ACHN (cell line): ENCODE measurements at regions not wholly inside any gene's neighbourhood (a gene's known extent, or its start where the extent isn't known, plus 50 kb on each side); places are given as distances from the start of the nearest gene placed in this dataset.
"Not testable (repeated sequence)": the region's sequence is repeated elsewhere in the genome, so short reads cannot be mapped to it uniquely, and the experiment has no call there.

Experiments used
- DNase-seq: peaks from one replicate; pipeline ENCODE4 v3.0.0-alpha.2; 2015
- in situ Hi-C: cut with HindIII; loops from 2 replicates; pipeline ENCODE4 v1.10.0; 2017; ENCODE audit warnings: low sequenced_read_pairs, low pct_ligation_motif_present, low pct_unique_long_range_greater_than_20kb

DNA sequence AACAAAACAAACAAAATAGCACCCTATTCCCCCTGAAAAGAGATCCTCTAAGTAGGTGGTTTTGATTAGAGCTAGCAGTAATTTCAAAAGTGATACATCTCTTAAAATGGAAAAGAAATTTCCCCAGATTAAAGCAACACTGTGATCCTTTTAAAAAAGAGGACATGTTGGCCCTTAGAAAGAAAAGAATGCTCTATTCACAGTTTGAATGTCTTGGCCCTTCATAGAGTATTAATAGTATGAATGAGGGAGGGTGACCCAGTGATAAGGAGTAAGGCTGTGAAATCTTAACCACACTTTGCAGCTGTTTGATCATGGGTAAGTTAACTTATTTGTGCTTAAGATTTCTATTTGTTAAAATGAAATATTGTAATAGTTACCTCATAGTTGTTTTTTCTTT lies 467.7 kb upstream of the MEF2C start:
- no peak for DNase-seq
- in situ Hi-C loops, result no loop called here

DNA sequence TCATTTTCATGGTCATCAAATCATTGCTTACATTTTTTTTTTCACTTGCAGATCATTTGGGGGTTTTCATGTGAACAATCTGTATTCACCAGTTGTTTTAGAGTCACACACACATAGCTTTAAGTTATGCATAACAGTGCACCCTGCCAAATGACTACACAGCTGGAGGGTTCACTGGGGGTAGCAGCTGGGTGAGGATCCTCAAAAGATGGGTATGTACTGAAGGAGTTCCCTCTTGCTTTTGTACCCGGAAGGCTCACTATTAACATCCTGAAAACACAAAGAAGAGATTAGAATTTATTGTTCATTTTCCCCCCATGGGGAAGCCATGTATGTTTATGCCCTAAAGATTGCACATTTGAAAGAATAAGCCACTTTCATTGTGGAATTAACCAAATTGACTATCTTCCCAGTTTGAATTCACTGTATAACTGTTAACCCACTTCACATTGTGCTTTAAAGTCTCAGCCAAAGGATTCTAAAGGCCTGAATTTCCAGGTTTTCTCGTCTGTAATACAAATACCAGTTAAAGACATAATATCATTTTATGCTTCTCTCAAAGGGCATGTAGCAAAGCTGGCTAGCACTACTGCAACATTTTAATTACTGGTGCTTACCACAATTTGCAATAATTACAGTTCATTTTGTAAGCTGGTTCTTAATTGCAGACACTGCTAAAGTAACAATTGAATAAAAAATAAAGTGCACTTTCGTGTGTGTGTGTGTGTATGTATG lies 466.4 kb upstream of the MEF2C start:
- no peak for DNase-seq
- in situ Hi-C loops, result no loop called here

DNA sequence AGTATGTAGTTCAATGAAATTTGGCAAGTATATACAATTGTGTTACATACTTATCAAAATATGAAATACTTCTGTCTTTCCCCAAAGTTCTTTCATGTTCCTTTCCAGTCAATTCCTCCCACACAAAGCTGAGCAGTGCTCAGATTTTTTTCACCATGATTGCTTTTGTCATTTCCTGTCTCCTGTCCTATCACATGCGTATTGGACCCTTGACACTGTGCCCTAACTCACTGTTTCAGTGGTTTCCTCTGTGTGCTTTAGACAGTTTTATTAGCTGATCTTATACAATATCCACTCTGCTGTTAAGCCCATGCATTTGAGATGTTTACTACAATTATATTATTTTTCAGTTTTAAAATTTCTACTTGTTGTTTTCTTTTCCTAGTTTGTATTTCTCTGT lies 463.6 kb upstream of the MEF2C start:
- DNase-seq, result no peak
- in situ Hi-C loops, result no loop called here

DNA sequence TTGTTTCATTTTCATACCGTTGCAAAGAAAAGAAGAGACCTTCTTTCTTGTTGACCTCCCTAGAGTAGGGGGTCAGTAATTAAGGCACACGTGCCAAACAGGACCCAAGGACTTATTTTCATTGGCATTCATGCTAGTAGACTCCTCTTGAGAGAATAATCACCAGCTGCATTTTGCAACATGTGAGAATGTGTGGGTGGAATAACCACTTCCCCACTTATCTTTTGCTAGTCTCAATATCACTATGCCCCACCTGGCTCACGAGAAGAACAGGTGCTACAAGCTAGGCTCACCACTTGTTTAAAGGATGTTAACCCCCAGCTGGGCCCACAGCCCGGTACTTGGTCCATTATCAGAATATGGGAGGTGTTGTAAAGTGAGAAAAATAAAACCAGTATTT lies 460.7 kb upstream of the MEF2C start:
- in situ Hi-C loops, result no loop called here
- no peak for DNase-seq

DNA sequence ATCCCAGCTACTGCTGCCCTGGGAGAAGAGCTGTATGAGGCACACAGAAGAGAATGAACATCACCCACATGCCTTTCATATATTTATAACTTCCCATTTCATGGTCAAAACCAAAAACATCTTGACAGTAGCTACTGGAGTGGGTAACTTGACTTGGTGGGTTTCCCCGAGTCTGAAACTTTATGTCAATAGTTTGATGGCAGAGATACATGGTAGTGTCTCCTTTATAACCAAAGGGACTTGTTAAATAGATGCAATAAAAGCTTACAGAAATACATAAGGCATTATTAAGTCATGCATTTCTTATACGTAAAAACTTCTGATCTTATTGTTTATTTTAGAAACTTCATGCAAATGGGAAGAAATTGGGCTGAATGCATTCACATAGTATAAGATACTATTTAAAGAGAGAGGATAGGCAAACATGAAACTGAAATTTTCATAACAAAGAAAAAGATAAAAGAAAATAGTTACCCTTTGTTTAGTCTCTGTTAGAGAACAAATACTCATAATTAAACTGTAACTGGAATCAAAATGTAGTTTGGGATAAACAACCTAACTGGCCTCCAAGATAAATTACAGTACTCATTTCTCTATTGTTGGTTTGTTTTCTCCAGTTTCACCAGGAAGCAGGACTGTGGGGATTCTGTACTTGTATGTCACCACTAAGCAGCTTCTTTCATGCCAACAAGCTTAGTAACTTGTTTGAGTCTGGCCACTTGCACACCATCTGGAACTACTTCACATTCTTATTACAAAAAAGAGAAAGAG lies 459.3 kb upstream of the MEF2C start:
- in situ Hi-C loops, result no loop called here
- DNase-seq, result no peak

DNA sequence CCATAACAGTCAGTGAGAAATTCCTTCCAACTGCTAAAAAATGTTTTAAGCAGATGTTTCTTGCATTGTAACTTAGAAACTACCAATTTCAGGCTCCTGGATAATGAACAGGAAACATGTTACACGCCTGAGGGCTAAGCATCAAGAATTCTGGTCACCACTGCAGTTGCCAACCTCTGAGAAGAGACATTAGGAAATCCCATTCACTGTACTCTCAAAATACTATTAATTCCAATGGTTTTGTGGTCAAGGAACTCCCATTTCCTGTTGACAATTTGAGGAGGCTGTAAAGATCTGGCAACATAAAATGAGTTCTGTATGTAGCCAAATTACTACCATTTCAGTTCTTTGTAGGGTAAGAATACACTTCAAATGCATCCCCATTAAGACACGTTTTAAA lies 456.0 kb upstream of the MEF2C start:
- in situ Hi-C loops, result no loop called here
- DNase-seq, result no peak

DNA sequence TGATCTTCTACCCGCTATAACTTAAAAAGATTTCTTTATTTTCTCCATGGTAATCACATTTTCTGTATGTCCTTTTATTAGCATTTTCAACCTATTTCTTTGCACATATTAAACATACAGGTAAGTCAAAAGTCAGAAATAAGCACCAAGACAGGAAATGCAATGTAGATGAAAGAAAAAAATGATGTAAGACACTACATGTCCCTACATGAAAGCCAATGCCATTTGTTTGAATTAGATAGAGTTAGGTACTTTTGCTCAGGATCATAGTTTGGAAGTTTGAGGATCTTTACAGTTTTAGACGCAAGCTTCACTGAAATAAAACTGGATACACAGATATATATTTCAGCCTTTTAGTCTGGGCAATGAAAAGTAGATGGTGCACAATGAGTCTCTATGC lies 453.1 kb upstream of the MEF2C start:
- in situ Hi-C loops, result no loop called here
- DNase-seq, result no peak

DNA sequence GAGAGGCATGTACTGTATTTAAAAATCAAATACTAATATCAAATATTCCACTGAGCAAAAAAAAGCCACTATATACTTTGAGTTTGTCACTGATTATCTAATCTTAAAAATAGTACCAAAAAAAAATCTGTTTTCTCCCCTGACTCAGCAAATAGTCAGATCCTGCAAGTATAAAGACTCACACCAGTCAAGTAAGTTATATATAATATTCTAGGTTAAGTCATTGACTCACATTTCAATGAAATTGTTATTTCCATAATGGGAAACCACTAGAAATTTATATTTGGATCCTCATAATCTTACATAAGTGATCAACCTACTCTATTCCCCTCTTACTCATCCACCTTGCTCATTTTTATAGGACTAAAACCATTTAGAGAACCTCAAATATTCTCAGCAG lies 447.2 kb upstream of the MEF2C start:
- no peak for DNase-seq
- in situ Hi-C loops, result no loop called here

DNA sequence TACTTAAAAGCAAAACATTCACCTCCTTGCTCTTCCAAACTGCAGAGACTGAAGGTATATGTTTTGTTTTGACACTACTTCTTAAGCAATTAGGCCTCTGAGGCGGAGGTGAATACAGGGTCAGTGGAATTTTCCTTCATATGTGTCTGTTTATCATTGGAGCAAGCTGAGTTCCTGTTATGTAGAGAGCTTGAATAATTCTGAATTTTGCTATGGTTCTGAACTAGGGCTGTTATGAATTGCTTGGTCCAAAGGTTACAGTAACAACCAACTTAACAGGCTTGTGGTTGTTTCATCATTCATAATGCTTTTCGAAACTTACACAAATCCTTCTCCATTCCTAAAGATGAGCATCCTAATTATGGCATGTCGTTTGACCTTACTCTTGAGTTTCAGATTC lies 444.6 kb upstream of the MEF2C start:
- DNase-seq, result no peak
- in situ Hi-C loops, result no loop called here

DNA sequence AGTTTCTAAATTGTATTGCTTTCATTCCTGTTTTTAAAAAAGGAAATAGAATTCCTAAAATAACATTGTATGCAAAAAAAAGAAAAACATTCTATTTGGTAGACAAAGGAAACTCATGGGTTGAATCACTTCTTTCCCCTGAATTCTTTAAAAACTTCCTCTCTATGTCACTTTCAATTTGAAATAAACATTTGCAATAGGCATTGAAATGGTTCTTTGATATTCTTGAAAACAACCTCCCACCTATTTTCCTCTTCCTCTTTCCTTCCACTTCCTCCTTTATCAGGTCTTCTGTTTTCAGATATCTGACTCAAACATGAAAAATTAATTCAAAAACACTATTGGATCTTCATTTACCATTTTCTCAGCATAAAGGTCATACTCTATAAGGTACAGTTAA lies 442.0 kb upstream of the MEF2C start:
- in situ Hi-C loops, result no loop called here

DNA sequence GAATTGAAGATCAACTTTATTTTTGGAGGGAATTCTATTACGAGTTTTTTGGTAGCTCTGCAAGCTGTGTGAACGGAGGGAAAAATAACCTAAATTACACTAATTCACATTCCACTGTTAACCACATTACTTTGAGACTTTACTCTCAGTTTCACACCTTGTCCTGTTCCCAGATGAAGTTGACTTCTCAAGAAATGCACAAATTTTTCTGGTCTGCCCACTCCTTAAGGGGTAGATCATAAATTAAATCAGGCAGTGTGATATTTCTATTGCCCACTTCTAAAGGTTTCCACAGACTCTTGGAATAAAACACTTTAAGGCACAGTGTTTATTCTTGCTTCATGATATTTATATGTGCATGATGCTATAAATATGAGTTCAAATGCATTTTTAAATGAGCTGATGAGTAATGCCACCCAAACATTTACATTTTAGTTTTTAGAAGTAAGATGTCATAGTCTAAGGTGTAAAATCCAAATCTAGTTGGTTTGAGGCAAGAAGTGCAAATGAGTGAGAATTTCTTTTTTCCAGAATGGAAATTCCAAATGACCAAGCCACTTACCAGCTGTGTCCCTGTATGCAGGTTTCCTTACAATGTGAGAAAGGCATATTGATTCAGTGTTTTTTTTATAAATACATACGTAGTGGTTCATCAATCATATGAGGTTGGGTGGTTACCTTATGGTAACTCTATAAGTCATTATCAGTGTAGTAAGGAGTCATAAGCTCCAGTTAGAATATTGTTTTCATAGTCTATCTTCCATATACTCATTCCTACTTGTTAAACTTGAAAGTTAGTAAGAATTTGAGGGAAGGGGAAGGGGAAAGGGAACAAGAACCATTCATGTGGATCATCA lies 437.7 kb upstream of the MEF2C start:
- in situ Hi-C loops, result no loop called here
- DNase-seq, result no peak

More for the DNA sequence above, 442.0 kb upstream of the MEF2C start:
- no peak for DNase-seq

DNA sequence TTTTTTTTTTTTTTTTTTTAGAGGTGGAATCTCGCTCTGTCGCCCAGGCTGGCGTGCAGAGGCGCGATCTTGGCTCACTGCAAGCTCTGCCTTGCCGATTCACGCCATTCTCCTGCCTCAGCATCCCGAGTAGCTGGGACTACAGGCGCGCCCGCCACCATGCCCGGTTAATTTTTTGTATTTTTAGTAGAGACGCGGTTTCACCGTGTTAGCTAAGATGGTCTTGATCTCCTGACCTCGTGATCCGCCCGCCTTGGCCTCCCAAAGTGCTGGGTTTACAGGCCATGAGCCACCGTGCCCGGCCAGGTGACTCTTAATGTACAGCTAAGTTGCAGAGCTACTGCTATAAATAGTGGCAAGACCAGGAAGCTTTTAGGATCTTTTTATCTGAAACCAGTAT lies 434.9 kb upstream of the MEF2C start:
- in situ Hi-C loops, DNase-seq: not testable (repeated sequence)

DNA sequence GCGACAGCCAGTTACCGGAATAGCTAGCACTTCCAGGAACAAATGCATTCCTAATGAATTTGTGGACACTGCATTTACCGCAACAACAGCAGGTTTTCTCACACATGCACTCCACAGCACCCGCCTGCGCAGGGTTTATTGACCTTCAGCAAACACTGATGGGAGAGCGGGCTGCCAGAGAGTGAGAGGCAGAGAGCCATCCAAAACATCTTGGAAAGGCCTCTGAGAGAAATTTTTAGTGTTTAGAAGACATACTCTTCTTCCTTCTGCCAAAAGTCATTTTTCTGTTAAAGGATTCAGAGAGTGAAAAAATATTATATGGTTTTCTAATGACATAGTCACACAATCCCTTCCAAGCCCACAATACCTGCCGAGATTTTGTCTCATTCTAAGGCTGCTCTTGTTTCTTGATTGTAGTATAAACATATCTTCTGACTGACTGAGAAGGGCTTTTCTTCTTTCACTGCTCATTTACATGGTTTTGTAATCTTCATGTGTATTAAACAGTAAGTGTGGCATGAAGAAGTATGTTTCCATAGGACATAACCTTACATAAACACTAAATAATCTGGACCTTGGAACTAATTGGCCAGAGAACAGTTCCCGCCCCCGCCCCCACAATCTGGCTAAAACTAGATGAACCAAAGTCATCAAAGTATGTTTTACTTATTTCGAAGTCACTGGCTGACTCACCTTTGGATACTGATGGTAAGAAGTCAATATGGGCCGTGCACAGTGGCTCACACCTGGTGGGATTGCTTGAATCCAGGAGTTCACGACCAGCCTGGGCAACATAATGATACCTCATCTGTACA lies 432.5 kb upstream of the MEF2C start:
- in situ Hi-C loops, result no loop called here
- no peak for DNase-seq

DNA sequence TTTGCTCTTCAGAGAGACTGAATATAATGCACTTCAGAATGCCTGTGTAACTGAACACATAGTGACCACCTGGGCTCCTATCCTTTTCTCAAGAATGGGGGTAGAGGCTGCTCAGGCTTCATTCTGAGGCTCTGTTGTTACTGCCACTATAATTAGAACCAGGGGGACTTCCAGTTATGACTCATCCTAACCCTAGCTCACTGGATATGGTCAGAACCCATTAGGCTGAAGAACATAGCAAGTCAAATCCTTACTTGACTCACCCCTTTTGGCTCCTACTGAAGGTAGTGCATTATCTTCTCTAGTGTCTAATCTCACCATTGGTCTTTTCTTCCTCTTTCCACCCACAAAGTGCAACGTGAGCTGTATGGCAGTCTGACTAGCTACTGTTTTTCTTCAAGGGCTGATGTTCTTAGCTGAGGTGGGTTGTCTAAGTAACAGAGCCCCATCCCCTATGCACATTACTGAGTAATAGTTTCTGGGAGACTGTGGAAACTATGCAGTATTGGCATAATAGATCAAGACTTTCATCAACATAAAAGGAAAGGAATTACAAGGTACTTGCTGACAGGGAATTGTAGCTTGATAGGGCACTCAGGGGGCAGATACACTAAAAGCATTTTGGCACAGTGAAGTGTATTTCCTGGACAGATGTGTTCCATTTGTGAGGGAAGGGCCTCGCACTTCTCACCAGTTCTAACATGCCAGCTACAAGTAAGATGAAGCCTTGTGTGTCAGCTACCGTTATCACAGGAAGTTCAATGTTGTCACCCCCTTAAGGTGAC lies 431.0 kb upstream of the MEF2C start:
- in situ Hi-C loops, result no loop called here
- DNase-seq, result peak; percentile 47

DNA sequence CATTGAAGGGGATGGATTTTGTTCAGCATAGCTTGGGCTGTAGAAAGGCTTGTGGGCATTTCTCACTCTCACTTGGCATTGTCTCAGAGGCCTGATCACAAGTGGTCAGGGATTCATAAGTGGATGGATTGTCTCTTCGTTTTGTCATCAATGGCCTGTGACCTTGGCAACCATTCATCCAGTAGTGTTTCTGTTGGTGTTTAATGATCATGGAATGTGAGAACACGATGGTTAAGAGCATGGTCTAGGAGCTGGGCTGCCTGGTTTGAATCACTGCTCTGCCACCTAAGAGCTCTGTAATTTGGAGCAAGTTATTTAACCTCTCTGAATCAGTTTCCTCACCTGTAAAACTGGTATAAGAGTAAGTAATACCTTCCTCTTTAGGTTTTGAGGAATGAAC lies 430.1 kb upstream of the MEF2C start:
- in situ Hi-C loops, result no loop called here
- DNase-seq, result peak; percentile 70

DNA sequence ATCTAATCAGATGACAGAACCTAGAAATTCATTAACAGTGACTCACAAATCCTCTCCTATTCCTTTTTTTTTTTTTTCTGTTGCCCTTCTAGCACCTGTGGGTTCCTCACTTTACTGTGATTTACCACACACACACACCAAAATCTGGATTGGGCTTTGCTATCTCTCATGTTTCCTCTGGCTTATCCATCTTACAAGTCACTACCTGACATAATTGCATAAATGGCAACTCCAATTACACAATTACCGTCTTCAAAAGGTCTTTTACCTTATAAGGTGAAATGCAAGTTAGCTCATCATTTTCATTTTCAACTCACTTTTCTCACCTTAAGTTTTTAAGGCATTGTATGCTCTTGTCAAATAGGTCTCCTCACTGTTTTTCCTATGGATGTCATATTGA lies 426.3 kb upstream of the MEF2C start:
- in situ Hi-C loops, result no loop called here

DNA sequence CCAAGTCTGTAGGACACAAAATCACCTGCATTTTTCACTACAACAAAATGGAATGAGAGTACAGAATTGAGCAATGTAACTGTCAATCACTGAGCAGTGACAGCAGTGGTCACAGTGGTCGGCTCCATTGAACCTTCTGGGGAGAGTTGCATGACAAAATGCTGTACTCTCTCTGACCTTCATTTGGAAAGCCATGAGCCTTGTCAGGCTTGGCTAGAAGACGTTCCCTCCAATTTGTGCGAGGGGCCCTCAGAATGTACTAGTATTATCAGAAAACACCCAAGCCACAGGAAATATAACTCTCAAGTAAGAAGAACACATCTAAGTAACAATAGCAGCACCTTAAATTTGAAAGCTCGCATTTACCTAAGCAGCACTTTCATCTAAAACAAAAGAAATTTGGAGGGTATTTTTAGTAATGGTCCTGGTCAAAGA lies 425.6 kb upstream of the MEF2C start:
- no peak for DNase-seq
- in situ Hi-C loops, result no loop called here

More for the DNA sequence above, 426.3 kb upstream of the MEF2C start:
- no peak for DNase-seq

DNA sequence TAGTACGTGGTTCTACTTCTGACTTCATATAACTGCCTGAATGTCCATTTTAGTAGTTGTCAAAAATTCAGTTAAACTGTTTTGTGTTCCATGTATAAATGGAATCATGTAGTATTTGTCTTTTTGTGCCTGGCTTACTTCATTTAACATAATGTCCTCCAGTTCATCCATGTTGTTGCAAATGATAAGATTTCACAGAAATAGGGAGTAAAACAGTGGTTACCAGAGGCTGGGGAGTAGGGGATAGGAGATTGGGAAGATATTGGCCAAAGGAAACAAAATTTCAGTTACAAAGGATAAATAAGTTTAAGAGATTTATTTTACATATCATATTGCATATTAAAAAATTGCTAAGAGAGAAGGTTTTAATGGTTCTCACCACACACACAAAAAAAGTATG lies 425.0 kb upstream of the MEF2C start:
- in situ Hi-C loops, result no loop called here
- DNase-seq, result no peak
